22Rv1 (cell line): ENCODE measurements at regions not wholly inside any gene's neighbourhood (a gene's known extent, or its start where the extent isn't known, plus 50 kb on each side); places are given as distances from the start of the nearest gene placed in this dataset.

Source experiments
- CTCF ChIP-seq: fragments of 450-650 bp; IDR thresholded peaks from 2 replicates; pipeline ENCODE4 v1.5.1; 2017; ENCODE audit warnings: mild to moderate bottlenecking
- ZFX ChIP-seq: fragments of 450-650 bp; IDR thresholded peaks from 2 replicates; pipeline ENCODE4 v1.6.1; 2017; ENCODE audit warnings: antibody characterized with exemption, borderline replicate concordance

- TF ChIP-seq ZFX (no peak), CTCF (no peak)
These were observed 135.5 kb upstream of the COL8A1 start for GRCh38 chr3:99502871-99503270.
